ENCODE measurements at regions not wholly inside any gene's neighbourhood (a gene's known extent, or its start where the extent isn't known, plus 50 kb on each side); places are given as distances from the start of the nearest gene placed in this dataset.

DNA sequence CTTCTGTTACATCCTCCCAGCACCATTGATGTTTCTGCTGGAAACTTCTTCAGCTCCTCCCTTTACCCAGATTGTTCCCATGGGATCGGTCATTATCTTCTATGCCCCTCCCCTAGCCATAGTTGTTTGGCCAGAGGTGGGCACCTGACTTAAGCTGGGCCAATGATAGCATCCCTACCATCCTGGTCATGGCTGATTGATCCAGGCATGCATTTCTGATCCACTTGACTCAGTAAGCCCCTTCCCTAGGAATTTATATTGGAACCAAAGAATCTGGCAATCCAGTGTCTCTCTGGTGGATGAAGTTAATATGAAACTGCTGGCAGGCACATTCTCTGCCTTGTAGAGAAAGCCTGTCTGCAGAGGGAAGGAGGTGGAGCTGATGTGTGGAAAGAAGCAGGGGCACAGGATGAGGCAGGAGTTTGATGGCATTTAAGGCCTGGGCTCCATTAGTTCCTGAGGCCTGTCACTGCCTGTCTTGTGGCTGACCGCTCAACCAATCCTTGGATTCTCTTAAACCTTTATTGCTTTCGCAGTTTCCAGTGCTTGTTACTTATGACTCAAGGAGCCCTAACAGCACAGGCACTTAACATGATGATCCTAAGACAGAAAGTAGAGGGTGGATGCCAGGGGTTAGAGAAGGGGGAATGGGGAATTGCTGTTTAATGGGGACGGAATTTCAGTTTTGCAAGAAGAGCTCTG lies 152.4 kb downstream of the ABCC12 start:
- H3K4me2 ChIP-seq (ENCODE audit: insufficient read depth in 1 of 2, low read depth in 2 of 2, low read length in 2 of 2), result no peak overlapping the region
- no peak overlapping the region for H2AK5ac ChIP-seq (ENCODE audit: low read depth, low read length)
- no peak overlapping the region for H3K4me3 ChIP-seq (ENCODE audit: extremely low read depth in 1 of 4, insufficient read depth in 2 of 4, low read depth in 3 of 4, low read length in 4 of 4)
- no peak overlapping the region for H4K8ac ChIP-seq (ENCODE audit: extremely low read depth, insufficient read depth, low read length)
- no peak overlapping the region for H3K56ac ChIP-seq (replicated peaks; ENCODE audit: insufficient read length, low read depth, low read length)
- H2BK120ac ChIP-seq (replicated peaks; ENCODE audit: low read depth, low read length), result no peak overlapping the region
- ChIA-PET CTCF (ENCODE audit: partially characterized antibody) (interaction anchor here (0.6 to 1.6 kb wide), 3 partner anchors 16 to 862 kb away, joined by 3 to 4 read pairs (median 4); no protein-coding TSS in a partner anchor), POLR2A (ENCODE audit: partially characterized antibody) (no interaction called here)
- DNase-seq (ENCODE audit: low read depth in 1 of 2, low spot score in 2 of 2), result peak in 1 of 2 experiments; percentile 39
- no peaks in the 10 kb centered on the region for H3K23me2 ChIP-seq (ENCODE audit: low read depth, low read length)
- H3K79me2 ChIP-seq (ENCODE audit: control insufficient read depth in 1 of 2, insufficient read depth in 2 of 2, low read length in 2 of 2), result no peaks in the 10 kb centered on the region
- no peaks in the 10 kb centered on the region for H3K79me1 ChIP-seq (ENCODE audit: low read depth, low read length)
- no peak overlapping the region for H4K5ac ChIP-seq (ENCODE audit: insufficient read length, low read depth, low read length)
- no peak overlapping the region for H3K23ac ChIP-seq (ENCODE audit: insufficient read length)
- H3K9me3 ChIP-seq (ENCODE audit: insufficient read depth in 2 of 2, low read depth in 1 of 2, low read length in 1 of 2), result no peaks in the 10 kb centered on the region
- H3K4me1 ChIP-seq (replicated peaks in 1 of 4; ENCODE audit: control insufficient read depth in 3 of 4, insufficient read depth in 4 of 4, low read length in 3 of 4), result no peaks in the 10 kb centered on the region
- no peak overlapping the region for H3K27ac ChIP-seq (ENCODE audit: low read depth, low read length)
- H2BK20ac ChIP-seq (ENCODE audit: low read length), result no peak overlapping the region
- H2BK12ac ChIP-seq (ENCODE audit: low read depth, low read length), result no peak overlapping the region
- WGBS, 2 experiments (ENCODE audit: extremely low coverage in 1 of 2, insufficient coverage in 1 of 2, insufficient read length in 1 of 2, insufficient replicate concordance in 2 of 2, low coverage in 1 of 2, low lambda C conversion rate in 2 of 2, missing lambda C conversion rate in 1 of 2), result 85% methylated on average over 4 of the region's 4 CpGs; no CpG with 5 or more reads in 1 of the 2 experiments
- H3K36me3 ChIP-seq (ENCODE audit: control insufficient read depth in 2 of 4, insufficient read depth in 4 of 4, low read length in 3 of 4), result no peaks in the 10 kb centered on the region
- H2BK5ac ChIP-seq (ENCODE audit: low read depth, low read length), result no peak overlapping the region
- no peak for FAIRE-seq
- no peaks in the 10 kb centered on the region for H3K27me3 ChIP-seq (replicated peaks in 1 of 4; ENCODE audit: control insufficient read depth in 3 of 4, extremely low read depth in 1 of 4, insufficient read depth in 3 of 4, low read length in 3 of 4)
- H4K91ac ChIP-seq (replicated peaks; ENCODE audit: insufficient read length, low read length), result no peak overlapping the region
- H3K18ac ChIP-seq (ENCODE audit: extremely low read depth, low read length), result no peak overlapping the region
- TF ChIP-seq, protein P1, sequence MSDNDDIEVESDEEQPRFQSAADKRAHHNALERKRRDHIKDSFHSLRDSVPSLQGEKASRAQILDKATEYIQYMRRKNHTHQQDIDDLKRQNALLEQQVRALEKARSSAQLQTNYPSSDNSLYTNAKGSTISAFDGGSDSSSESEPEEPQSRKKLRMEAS (IDR thresholded peaks at IDR 0.05), result no peak
- TF ChIP-seq, protein P2, sequence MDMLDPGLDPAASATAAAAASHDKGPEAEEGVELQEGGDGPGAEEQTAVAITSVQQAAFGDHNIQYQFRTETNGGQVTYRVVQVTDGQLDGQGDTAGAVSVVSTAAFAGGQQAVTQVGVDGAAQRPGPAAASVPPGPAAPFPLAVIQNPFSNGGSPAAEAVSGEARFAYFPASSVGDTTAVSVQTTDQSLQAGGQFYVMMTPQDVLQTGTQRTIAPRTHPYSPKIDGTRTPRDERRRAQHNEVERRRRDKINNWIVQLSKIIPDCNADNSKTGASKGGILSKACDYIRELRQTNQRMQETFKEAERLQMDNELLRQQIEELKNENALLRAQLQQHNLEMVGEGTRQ (IDR thresholded peaks at IDR 0.05; ENCODE audit: low read length), result peak; percentile 32; the same call in 1 of the 2 replicates
- peak; percentile 59 for TF ChIP-seq TEAD4 (IDR thresholded peaks at IDR 0.05; ENCODE audit: low read depth, low read length)
- H4K20me1 ChIP-seq (replicated peaks in 1 of 2; ENCODE audit: control insufficient read depth in 1 of 2, insufficient read depth in 2 of 2, low read length in 2 of 2), result no peaks in the 10 kb centered on the region
- no peak overlapping the region for H3K4ac ChIP-seq (replicated peaks; ENCODE audit: insufficient read length, low read depth, low read length)
- H2BK15ac ChIP-seq (ENCODE audit: low read length), result no peak overlapping the region
- H2AFZ ChIP-seq (ENCODE audit: low read length), result peak overlapping the region; percentile 69
- no peak overlapping the region for H3K14ac ChIP-seq (ENCODE audit: insufficient read length)
- H3K9ac ChIP-seq (replicated peaks in 1 of 4; ENCODE audit: extremely low read depth in 1 of 4, low read depth in 3 of 4, low read length in 3 of 4), result no peak overlapping the region
